ENCODE measurements at regions not wholly inside any gene's neighbourhood (a gene's known extent, or its start where the extent isn't known, plus 50 kb on each side); places are given as distances from the start of the nearest gene placed in this dataset.
A peak's percentile ranks its signal among the peaks of the same experiment; 100 is the strongest.

GRCh38 chr6:142543606-142544005 lies 241.8 kb downstream of the ADGRG6 start:
- Mint-ChIP-seq H3K4me1 (ENCODE audit: low read depth) (peaks cover 24% of the 10 kb centered on the region), H3K4me3 (no peak overlapping the region), H3K27me3 (ENCODE audit: low read depth) (no peaks in the 10 kb centered on the region), H3K9me3 (no peaks in the 10 kb centered on the region), H3K36me3 (ENCODE audit: insufficient read depth) (no peaks in the 10 kb centered on the region)
- ATAC-seq (no peak), DNase-seq (no peak)

GRCh38 chr6:142544199-142544838 lies 242.5 kb downstream of the ADGRG6 start:
- Mint-ChIP-seq H3K27me3 (ENCODE audit: low read depth) (no peaks in the 10 kb centered on the region), H3K9me3 (no peaks in the 10 kb centered on the region), H3K36me3 (ENCODE audit: insufficient read depth) (no peaks in the 10 kb centered on the region), H3K4me1 (ENCODE audit: low read depth) (peaks cover 30% of the 10 kb centered on the region), H3K4me3 (no peak overlapping the region)
- no peak for DNase-seq
- ATAC-seq = peak; percentile 28 to 58

GRCh38 chr6:142545147-142545546 lies 243.3 kb downstream of the ADGRG6 start:
- peaks cover 34% of the 10 kb centered on the region for H3K4me1 Mint-ChIP-seq (ENCODE audit: low read depth)
- H3K9me3 Mint-ChIP-seq = no peaks in the 10 kb centered on the region
- H3K36me3 Mint-ChIP-seq (ENCODE audit: insufficient read depth) = no peaks in the 10 kb centered on the region
- ATAC-seq (no peak), DNase-seq (no peak)
- H3K4me3 Mint-ChIP-seq = no peak overlapping the region
- H3K27me3 Mint-ChIP-seq (ENCODE audit: low read depth) = no peaks in the 10 kb centered on the region

GRCh38 chr6:142548566-142548965 lies 246.8 kb downstream of the ADGRG6 start:
- H3K4me1 Mint-ChIP-seq (ENCODE audit: low read depth) = peaks cover 41% of the 10 kb centered on the region
- no peak overlapping the region for H3K4me3 Mint-ChIP-seq
- H3K36me3 Mint-ChIP-seq (ENCODE audit: insufficient read depth) = no peaks in the 10 kb centered on the region

GRCh38 chr6:142550310-142551063 lies 248.7 kb downstream of the ADGRG6 start:
- Mint-ChIP-seq H3K36me3 (ENCODE audit: insufficient read depth) (no peaks in the 10 kb centered on the region), H3K4me1 (ENCODE audit: low read depth) (peaks cover 25% of the 10 kb centered on the region), H3K4me3 (no peak overlapping the region), H3K27me3 (ENCODE audit: low read depth) (peaks cover 2% of the 10 kb centered on the region), H3K9me3 (no peaks in the 10 kb centered on the region)
- no peak for ATAC-seq
- DNase-seq = no peak

More at GRCh38 chr6:142548566-142548965, 246.8 kb downstream of the ADGRG6 start:
- Mint-ChIP-seq H3K27me3 (ENCODE audit: low read depth) (peaks cover 2% of the 10 kb centered on the region), H3K9me3 (no peaks in the 10 kb centered on the region)
- ATAC-seq (no peak), DNase-seq (no peak)

GRCh38 chr6:142551274-142551811 lies 249.5 kb downstream of the ADGRG6 start:
- H3K4me1 Mint-ChIP-seq (ENCODE audit: low read depth) = peaks cover 24% of the 10 kb centered on the region
- peak; percentile 96 to 98 for ATAC-seq
- H3K4me3 Mint-ChIP-seq = no peak overlapping the region
- H3K27me3 Mint-ChIP-seq (ENCODE audit: low read depth) = peaks cover 2% of the 10 kb centered on the region
- peak; percentile 60 for DNase-seq
- no peaks in the 10 kb centered on the region for H3K36me3 Mint-ChIP-seq (ENCODE audit: insufficient read depth)
- no peaks in the 10 kb centered on the region for H3K9me3 Mint-ChIP-seq

GRCh38 chr6:142558786-142559185 lies 257.0 kb downstream of the ADGRG6 start:
- H3K9me3 Mint-ChIP-seq = no peaks in the 10 kb centered on the region
- ATAC-seq (no peak), DNase-seq (no peak)
- H3K27me3 Mint-ChIP-seq (ENCODE audit: low read depth) = no peaks in the 10 kb centered on the region
- peaks cover 25% of the 10 kb centered on the region for H3K4me1 Mint-ChIP-seq (ENCODE audit: low read depth)
- H3K4me3 Mint-ChIP-seq = no peak overlapping the region
- H3K36me3 Mint-ChIP-seq (ENCODE audit: insufficient read depth) = no peaks in the 10 kb centered on the region

GRCh38 chr6:142561511-142562265 lies 259.9 kb downstream of the ADGRG6 start:
- Mint-ChIP-seq H3K4me3 (no peak overlapping the region), H3K4me1 (ENCODE audit: low read depth) (peaks cover 29% of the 10 kb centered on the region), H3K9me3 (no peaks in the 10 kb centered on the region), H3K36me3 (ENCODE audit: insufficient read depth) (no peaks in the 10 kb centered on the region), H3K27me3 (ENCODE audit: low read depth) (no peaks in the 10 kb centered on the region)
- DNase-seq = no peak
- peak; percentile 40 to 43 for ATAC-seq

GRCh38 chr6:142562865-142563264 lies 261.1 kb downstream of the ADGRG6 start:
- no peak for DNase-seq
- H3K4me1 Mint-ChIP-seq (ENCODE audit: low read depth) = peaks cover 41% of the 10 kb centered on the region
- no peaks in the 10 kb centered on the region for H3K36me3 Mint-ChIP-seq (ENCODE audit: insufficient read depth)
- H3K27me3 Mint-ChIP-seq (ENCODE audit: low read depth) = no peaks in the 10 kb centered on the region
- no peak overlapping the region for H3K4me3 Mint-ChIP-seq
- H3K9me3 Mint-ChIP-seq = no peaks in the 10 kb centered on the region
- no peak for ATAC-seq

GRCh38 chr6:142566628-142567396 lies 265.0 kb downstream of the ADGRG6 start:
- H3K4me1 Mint-ChIP-seq (ENCODE audit: low read depth) = peaks cover 60% of the 10 kb centered on the region

GRCh38 chr6:142567461-142567860 lies 265.7 kb downstream of the ADGRG6 start:
- Mint-ChIP-seq H3K4me1 (ENCODE audit: low read depth) (peaks cover 54% of the 10 kb centered on the region), H3K27me3 (ENCODE audit: low read depth) (no peaks in the 10 kb centered on the region), H3K4me3 (no peak overlapping the region), H3K36me3 (ENCODE audit: insufficient read depth) (no peaks in the 10 kb centered on the region), H3K9me3 (no peaks in the 10 kb centered on the region)
- no peak for ATAC-seq
- no peak for DNase-seq

More at GRCh38 chr6:142566628-142567396, 265.0 kb downstream of the ADGRG6 start:
- peak in 1 of 2 donors; percentile 38 for ATAC-seq
- no peaks in the 10 kb centered on the region for H3K36me3 Mint-ChIP-seq (ENCODE audit: insufficient read depth)
- no peak overlapping the region for H3K4me3 Mint-ChIP-seq
- no peaks in the 10 kb centered on the region for H3K9me3 Mint-ChIP-seq
- no peaks in the 10 kb centered on the region for H3K27me3 Mint-ChIP-seq (ENCODE audit: low read depth)
- peak; percentile 59 for DNase-seq

GRCh38 chr6:142568857-142569597 lies 267.2 kb downstream of the ADGRG6 start:
- Mint-ChIP-seq H3K4me1 (ENCODE audit: low read depth) (peaks cover 48% of the 10 kb centered on the region), H3K4me3 (peak overlapping the region; percentile 9), H3K9me3 (peaks cover 14% of the 10 kb centered on the region), H3K27me3 (ENCODE audit: low read depth) (no peaks in the 10 kb centered on the region), H3K36me3 (ENCODE audit: insufficient read depth) (peaks cover 5% of the 10 kb centered on the region)
- DNase-seq (no peak), ATAC-seq (peak; percentile 76 to 80)

GRCh38 chr6:142569676-142570075 lies 267.9 kb downstream of the ADGRG6 start:
- Mint-ChIP-seq H3K4me1 (ENCODE audit: low read depth) (peaks cover 48% of the 10 kb centered on the region), H3K9me3 (peaks cover 17% of the 10 kb centered on the region), H3K4me3 (peak overlapping the region; percentile 9), H3K36me3 (ENCODE audit: insufficient read depth) (peaks cover 5% of the 10 kb centered on the region), H3K27me3 (ENCODE audit: low read depth) (no peaks in the 10 kb centered on the region)
- DNase-seq (no peak), ATAC-seq (peak; percentile 47 to 60)
